ENCODE measurements at regions not wholly inside any gene's neighbourhood (a gene's known extent, or its start where the extent isn't known, plus 50 kb on each side); places are given as distances from the start of the nearest gene placed in this dataset.

GRCh38 chr2:39492095-39492590 lies 55.1 kb upstream of the MAP4K3 start:
- TF ChIP-seq EP300 (IDR thresholded peaks at IDR 0.05), result no peak
- no peak for TF ChIP-seq CTCF (IDR thresholded peaks at IDR 0.05)

Measured in stomach (tissue), 4 donors.